ENCODE measurements at regions not wholly inside any gene's neighbourhood (a gene's known extent, or its start where the extent isn't known, plus 50 kb on each side); places are given as distances from the start of the nearest gene placed in this dataset.
A peak's percentile ranks its signal among the peaks of the same experiment; 100 is the strongest.

DNA sequence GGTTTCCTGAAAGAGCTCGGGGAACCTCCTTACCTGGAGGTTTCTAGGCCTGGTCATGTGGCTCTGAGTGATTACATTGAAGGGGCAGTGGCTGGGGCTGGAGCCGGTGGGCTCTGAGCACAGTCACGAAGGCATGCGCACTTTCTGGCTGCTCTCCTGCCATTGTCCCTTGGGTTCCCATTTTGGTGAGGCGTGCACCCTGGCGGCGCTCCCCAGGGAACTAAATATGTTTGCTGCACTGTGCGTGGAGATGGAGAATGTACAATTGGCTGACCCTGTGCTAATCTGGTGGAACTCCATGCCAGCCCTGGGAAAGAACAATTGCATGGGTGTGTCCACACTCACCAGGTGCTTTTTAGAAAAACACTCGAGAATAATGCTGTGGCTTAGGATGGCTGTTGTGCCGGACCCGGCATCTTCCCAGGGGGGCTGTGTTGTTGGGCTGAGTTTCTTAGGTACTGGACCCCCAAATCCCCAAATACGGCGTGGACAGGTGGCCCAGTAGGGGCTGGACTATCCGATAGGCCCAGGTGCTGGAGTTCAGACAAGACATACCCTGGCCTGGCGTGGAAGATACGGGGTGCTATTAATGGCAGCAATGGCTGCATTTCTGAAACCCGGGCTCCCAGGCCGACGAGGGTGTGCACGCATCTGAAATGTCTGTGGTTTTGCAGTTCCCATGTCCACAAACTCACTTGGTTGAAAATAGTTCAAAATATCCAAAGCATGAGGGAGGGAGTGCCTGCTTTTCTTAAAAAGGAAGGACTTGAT is 230.5 kb downstream of the SEC14L1 start:
- TF ChIP-seq, protein P1, sequence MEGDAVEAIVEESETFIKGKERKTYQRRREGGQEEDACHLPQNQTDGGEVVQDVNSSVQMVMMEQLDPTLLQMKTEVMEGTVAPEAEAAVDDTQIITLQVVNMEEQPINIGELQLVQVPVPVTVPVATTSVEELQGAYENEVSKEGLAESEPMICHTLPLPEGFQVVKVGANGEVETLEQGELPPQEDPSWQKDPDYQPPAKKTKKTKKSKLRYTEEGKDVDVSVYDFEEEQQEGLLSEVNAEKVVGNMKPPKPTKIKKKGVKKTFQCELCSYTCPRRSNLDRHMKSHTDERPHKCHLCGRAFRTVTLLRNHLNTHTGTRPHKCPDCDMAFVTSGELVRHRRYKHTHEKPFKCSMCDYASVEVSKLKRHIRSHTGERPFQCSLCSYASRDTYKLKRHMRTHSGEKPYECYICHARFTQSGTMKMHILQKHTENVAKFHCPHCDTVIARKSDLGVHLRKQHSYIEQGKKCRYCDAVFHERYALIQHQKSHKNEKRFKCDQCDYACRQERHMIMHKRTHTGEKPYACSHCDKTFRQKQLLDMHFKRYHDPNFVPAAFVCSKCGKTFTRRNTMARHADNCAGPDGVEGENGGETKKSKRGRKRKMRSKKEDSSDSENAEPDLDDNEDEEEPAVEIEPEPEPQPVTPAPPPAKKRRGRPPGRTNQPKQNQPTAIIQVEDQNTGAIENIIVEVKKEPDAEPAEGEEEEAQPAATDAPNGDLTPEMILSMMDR (IDR thresholded peaks at IDR 0.05; ENCODE audit: extremely low read depth, insufficient read depth, missing control alignments): no peak
- no peak for DNase-seq (ENCODE audit: low spot score)
- in situ Hi-C loops (cut with MboI; ENCODE audit: low pct_unique_long_range_greater_than_20kb, low sequenced_read_pairs, unreplicated experiment): no loop called here

DNA sequence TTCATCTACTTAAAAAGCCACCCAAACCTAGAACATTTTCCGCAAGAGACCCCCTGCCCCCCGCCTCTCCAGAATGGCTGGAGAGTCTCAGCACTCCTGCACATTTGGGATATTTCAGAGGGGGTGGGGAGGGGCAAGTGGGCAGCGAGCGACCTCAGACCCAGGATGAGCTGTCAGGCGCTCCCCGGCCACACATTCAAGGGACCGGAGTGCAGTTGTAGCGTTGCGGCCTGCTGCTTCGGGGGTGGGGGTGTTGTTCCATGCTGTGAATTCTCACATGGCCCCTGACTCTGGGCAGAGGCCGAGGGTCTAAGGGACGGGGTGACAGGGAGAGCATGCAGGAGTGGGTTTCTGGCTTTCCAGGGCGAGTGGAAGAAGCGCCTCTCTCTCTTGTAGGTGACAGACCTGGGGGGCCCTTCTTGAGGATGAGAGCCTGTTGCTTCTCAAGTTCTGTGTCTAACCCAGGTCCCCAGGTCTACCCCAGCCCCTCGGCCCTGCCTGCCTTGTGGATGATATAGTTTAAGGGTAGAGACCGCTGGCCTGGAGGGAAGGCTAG is 231.2 kb downstream of the SEC14L1 start:
- in situ Hi-C loops (cut with MboI; ENCODE audit: low pct_unique_long_range_greater_than_20kb, low sequenced_read_pairs, unreplicated experiment): no loop called here
- no peak for DNase-seq (ENCODE audit: low spot score)
- TF ChIP-seq, protein P1 (IDR thresholded peaks at IDR 0.05; ENCODE audit: extremely low read depth, insufficient read depth, missing control alignments): no peak

DNA sequence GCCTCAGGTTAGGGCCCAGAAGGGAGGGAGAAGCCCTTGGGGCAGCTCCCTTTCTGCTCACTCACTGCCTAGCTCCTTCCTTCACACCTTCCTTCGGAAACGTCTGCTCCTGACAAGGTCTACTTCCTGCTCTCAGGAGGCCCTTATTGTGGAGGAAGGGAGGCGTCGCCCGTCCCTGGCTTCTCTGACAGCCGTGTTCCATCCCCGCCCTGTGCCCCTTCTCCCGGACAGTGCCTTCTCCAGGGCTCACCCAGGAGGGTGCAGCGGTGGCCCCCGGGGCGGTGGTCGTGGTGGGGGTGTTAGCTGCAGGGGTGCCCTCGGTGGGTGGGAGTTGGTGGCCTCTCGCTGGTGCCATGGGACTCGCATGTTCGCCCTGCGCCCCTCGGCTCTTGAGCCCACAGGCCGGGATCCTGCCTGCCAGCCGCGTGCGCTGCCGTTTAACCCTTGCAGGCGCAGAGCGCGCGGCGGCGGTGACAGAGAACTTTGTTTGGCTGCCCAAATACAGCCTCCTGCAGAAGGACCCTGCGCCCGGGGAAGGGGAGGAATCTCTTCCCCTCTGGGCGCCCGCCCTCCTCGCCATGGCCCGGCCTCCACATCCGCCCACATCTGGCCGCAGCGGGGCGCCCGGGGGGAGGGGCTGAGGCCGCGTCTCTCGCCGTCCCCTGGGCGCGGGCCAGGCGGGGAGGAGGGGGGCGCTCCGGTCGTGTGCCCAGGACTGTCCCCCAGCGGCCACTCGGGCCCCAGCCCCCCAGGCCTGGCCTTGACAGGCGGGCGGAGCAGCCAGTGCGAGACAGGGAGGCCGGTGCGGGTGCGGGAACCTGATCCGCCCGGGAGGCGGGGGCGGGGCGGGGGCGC is 231.9 kb downstream of the SEC14L1 start:
- in situ Hi-C loops (cut with MboI; ENCODE audit: low pct_unique_long_range_greater_than_20kb, low sequenced_read_pairs, unreplicated experiment): no loop called here
- TF ChIP-seq, protein P1 (IDR thresholded peaks at IDR 0.05; ENCODE audit: extremely low read depth, insufficient read depth, missing control alignments): no peak
- DNase-seq (ENCODE audit: low spot score): peak; percentile 90

DNA sequence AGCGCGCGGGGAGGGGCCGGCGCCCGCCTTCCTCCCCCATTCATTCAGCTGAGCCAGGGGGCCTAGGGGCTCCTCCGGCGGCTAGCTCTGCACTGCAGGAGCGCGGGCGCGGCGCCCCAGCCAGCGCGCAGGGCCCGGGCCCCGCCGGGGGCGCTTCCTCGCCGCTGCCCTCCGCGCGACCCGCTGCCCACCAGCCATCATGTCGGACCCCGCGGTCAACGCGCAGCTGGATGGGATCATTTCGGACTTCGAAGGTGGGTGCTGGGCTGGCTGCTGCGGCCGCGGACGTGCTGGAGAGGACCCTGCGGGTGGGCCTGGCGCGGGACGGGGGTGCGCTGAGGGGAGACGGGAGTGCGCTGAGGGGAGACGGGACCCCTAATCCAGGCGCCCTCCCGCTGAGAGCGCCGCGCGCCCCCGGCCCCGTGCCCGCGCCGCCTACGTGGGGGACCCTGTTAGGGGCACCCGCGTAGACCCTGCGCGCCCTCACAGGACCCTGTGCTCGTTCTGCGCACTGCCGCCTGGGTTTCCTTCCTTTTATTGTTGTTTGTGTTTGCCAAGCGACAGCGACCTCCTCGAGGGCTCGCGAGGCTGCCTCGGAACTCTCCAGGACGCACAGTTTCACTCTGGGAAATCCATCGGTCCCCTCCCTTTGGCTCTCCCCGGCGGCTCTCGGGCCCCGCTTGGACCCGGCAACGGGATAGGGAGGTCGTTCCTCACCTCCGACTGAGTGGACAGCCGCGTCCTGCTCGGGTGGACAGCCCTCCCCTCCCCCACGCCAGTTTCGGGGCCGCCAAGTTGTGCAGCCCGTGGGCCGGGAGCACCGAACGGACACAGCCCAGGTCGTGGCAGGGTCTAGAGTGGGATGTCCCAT is 232.8 kb downstream of the SEC14L1 start:
- TF ChIP-seq, protein P1 (IDR thresholded peaks at IDR 0.05; ENCODE audit: extremely low read depth, insufficient read depth, missing control alignments): no peak
- DNase-seq (ENCODE audit: low spot score): peak; percentile 61
- in situ Hi-C loops (cut with MboI; ENCODE audit: low pct_unique_long_range_greater_than_20kb, low sequenced_read_pairs, unreplicated experiment): no loop called here

DNA sequence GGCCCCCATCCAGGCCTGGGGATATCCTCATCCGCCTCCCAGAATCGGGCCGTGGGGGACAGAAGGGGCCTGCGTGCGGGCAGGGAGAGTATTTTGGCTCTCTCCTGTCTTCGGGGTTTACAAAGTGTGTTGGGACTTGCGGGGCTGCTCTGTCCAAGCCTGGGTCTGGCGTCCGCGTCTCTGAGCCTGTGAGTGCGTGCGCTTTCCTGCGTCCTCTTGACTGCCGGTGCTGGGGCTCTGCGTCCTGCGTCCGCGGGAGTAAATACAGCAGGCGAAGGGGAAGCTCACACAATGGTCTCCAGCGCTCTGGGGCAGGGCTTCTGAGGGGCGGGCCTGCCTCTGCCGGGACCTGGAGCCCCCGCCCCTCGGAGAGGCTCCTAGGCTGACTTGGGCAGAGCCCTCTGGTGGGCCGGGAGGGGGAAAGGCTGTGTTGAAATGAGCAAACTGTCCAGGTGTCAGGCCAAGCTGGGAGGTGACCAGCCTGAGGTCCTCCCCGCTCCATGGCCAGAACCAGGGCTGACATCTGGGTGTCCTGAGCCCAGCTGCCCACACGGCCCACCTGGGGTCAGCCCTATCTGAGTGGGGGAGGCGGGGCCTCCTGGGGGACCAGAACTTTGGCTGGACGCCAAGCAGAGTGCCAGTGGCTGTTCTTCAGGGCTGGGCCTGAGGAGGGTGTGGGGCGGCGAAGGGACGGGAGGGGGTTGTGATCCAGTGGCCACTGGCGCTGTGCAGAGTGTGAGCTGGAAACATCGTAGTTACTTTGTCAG is 233.6 kb downstream of the SEC14L1 start:
- DNase-seq (ENCODE audit: low spot score): peak; percentile 89
- TF ChIP-seq, protein P1 (IDR thresholded peaks at IDR 0.05; ENCODE audit: extremely low read depth, insufficient read depth, missing control alignments): peak; percentile 36
- in situ Hi-C loops (cut with MboI; ENCODE audit: low pct_unique_long_range_greater_than_20kb, low sequenced_read_pairs, unreplicated experiment): no loop called here

All from GM13977 (cell line).